ENCODE measurements at regions not wholly inside any gene's neighbourhood (a gene's known extent, or its start where the extent isn't known, plus 50 kb on each side); places are given as distances from the start of the nearest gene placed in this dataset.

DNA sequence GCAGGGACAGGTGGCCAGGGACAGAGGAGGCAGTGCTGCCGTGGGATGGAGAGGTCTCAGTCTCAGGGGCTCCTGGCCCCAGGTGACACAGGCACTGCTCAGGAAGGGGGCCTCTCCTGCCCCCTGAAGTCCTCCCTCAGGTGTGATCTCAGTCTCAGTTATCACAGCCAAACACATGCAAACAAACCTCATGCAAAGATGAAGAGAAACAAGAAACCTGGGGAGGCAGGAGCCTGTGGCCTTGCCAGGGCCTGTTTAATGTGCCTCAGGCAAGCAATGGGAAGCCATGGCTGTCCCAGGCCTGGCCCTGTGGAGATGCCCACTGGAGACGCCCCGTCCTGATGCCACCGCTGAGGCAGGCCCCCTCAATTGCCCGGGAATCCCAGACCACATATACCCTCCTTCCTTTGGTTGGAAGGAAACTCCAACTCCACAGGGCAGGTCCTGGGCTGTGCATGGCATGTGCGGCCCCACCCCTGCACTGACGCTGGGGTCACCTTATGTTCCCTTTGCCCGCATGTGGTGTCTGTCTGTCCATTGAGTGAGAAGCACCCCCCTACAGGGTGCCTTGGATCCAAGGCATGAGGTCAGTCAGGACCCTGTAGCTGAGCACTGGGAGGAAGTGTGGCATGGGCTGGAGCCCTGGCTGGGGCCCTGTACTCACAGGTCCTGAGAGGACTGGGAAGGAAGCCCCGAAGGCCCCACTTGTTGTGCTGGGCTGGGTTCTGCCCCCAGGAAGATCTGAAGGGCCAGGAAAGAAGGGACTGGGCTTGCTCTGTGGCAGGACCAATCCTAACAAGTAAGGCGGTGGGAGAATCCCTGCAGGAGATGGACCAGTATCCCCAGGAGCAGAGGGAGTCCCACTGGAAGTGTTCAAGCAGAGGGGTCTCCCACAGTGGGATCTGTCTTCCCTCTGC, 68.8 kb upstream of the RAB6C start:
- Histone ChIP-seq H3K9me3 (ENCODE audit: low read depth, low read length, poor library complexity, severe bottlenecking) (no peaks in the 10 kb centered on the region), H3K36me3 (ENCODE audit: insufficient read depth, low read length, poor library complexity, severe bottlenecking) (no peaks in the 10 kb centered on the region), H3K4me1 (ENCODE audit: insufficient read depth, low read length, poor library complexity, severe bottlenecking) (no peaks in the 10 kb centered on the region), H3K4me3 (ENCODE audit: low read depth, low read length, poor library complexity, severe bottlenecking) (no peak overlapping the region), H3K27me3 (replicated peaks; ENCODE audit: insufficient read depth, low read depth, low read length, poor library complexity) (no peaks in the 10 kb centered on the region), H3K27ac (ENCODE audit: low read depth, low read length, poor library complexity, severe bottlenecking) (no peak overlapping the region)
- no TSS peak for BruUV-seq (replicated peaks)
- CTCF ChIA-PET = no interaction called here
- intact Hi-C loops (cut with micrococcal nuclease; ENCODE audit: unreplicated experiment) = no loop called here
- no peak for DNase-seq (ENCODE audit: low spot score)
- TF ChIP-seq, protein P1, sequence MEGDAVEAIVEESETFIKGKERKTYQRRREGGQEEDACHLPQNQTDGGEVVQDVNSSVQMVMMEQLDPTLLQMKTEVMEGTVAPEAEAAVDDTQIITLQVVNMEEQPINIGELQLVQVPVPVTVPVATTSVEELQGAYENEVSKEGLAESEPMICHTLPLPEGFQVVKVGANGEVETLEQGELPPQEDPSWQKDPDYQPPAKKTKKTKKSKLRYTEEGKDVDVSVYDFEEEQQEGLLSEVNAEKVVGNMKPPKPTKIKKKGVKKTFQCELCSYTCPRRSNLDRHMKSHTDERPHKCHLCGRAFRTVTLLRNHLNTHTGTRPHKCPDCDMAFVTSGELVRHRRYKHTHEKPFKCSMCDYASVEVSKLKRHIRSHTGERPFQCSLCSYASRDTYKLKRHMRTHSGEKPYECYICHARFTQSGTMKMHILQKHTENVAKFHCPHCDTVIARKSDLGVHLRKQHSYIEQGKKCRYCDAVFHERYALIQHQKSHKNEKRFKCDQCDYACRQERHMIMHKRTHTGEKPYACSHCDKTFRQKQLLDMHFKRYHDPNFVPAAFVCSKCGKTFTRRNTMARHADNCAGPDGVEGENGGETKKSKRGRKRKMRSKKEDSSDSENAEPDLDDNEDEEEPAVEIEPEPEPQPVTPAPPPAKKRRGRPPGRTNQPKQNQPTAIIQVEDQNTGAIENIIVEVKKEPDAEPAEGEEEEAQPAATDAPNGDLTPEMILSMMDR (conservative IDR thresholded peaks at IDR 0.05; ENCODE audit: low read depth, low read length) = no peak
- no peak for TF ChIP-seq EZH2 (IDR thresholded peaks at IDR 0.05; ENCODE audit: borderline replicate concordance, low read depth, low read length, poor library complexity, severe bottlenecking)
- POLR2A ChIA-PET (ENCODE audit: low non-redundant PET) = no interaction called here

DNA sequence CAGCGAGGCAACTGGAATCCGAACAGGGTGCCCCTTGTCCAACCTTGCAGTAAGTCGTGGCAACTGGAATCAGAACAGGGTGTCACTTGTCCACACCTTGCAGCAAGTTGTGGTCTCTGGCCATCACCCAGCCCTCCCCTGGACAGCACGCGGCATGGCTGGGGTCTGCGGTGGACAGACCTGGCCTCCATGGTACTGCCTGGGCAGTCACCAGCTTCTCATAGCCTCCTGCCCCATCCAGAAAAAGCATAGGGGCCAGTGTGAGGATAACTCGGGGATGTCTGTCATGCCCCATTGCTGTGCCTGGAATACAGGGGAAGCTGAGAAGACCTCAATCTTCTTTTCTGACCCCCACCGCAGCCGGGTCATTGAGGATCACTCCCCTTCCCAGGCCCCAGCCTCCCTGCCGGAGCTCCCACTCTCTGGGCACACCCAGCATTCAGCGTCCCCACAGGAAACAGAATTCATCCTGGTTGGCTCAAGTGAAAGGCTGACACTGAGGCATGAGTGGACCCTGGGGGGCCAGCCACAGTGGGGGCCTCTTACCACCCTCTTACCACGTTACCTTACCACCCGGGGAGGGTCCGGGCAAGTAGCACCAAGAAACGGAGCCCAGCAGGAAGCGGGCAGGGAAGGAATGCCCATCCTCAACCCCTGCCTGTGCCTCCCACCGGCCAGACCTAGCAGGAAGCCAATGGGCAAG, 68.0 kb upstream of the RAB6C start:
- Histone ChIP-seq H3K4me1 (ENCODE audit: insufficient read depth, low read length, poor library complexity, severe bottlenecking) (no peaks in the 10 kb centered on the region), H3K27ac (ENCODE audit: low read depth, low read length, poor library complexity, severe bottlenecking) (no peak overlapping the region), H3K9me3 (ENCODE audit: low read depth, low read length, poor library complexity, severe bottlenecking) (no peaks in the 10 kb centered on the region), H3K27me3 (replicated peaks; ENCODE audit: insufficient read depth, low read depth, low read length, poor library complexity) (no peaks in the 10 kb centered on the region), H3K4me3 (ENCODE audit: low read depth, low read length, poor library complexity, severe bottlenecking) (no peak overlapping the region), H3K36me3 (ENCODE audit: insufficient read depth, low read length, poor library complexity, severe bottlenecking) (no peaks in the 10 kb centered on the region)
- BruUV-seq (replicated peaks) = no TSS peak
- ChIA-PET CTCF (no interaction called here), POLR2A (ENCODE audit: low non-redundant PET) (no interaction called here)
- no peak for DNase-seq (ENCODE audit: low spot score)
- no peak for TF ChIP-seq EZH2 (IDR thresholded peaks at IDR 0.05; ENCODE audit: borderline replicate concordance, low read depth, low read length, poor library complexity, severe bottlenecking)
- TF ChIP-seq, protein P1 (conservative IDR thresholded peaks at IDR 0.05; ENCODE audit: low read depth, low read length) = no peak
- intact Hi-C loops (cut with micrococcal nuclease; ENCODE audit: unreplicated experiment) = no loop called here

DNA sequence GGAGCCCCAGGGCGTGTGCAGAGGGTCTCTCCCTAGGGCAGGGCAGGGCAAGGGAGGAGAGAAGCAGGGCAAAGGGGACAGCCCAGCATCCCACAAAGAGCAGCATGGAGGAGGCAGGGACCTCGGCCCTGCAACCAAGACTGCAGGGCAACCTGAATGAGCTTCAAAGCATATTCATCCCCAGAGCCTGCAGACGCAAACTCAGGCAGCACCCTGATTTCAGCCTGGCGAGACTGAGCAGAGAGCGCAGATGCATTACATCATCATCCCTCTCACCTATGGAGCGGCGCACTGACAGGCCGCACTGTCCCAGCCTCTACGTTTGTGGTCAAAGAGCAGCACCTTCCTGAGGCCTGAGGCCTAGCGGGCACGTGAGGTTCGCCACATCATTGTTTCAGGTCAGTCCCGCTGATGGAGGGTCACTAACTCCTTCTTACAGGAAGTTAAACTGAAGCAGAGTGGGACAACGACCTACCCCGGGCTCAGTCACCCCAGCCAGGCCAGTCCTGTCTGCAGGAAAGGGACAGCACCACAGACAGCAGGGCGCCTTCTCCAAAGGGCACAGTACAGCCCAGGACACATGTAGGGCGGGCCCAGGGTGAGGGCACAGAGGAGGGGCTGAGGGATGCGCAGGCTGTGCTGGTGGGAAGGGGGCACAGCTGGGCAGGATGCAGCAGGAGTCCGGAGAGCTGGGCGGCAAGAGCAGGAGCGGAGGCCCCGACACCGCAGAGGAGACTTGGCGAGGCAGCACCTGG, 67.2 kb upstream of the RAB6C start:
- H3K4me1 ChIP-seq (ENCODE audit: insufficient read depth, low read length, poor library complexity, severe bottlenecking) = no peaks in the 10 kb centered on the region
- H3K4me3 ChIP-seq (ENCODE audit: low read depth, low read length, poor library complexity, severe bottlenecking) = no peak overlapping the region
- intact Hi-C loops (cut with micrococcal nuclease; ENCODE audit: unreplicated experiment) = no loop called here
- no peaks in the 10 kb centered on the region for H3K36me3 ChIP-seq (ENCODE audit: insufficient read depth, low read length, poor library complexity, severe bottlenecking)
- no peaks in the 10 kb centered on the region for H3K27me3 ChIP-seq (replicated peaks; ENCODE audit: insufficient read depth, low read depth, low read length, poor library complexity)
- H3K27ac ChIP-seq (ENCODE audit: low read depth, low read length, poor library complexity, severe bottlenecking) = no peak overlapping the region
- BruUV-seq (replicated peaks) = no TSS peak
- no peak for TF ChIP-seq EZH2 (IDR thresholded peaks at IDR 0.05; ENCODE audit: borderline replicate concordance, low read depth, low read length, poor library complexity, severe bottlenecking)
- TF ChIP-seq, protein P1 (conservative IDR thresholded peaks at IDR 0.05; ENCODE audit: low read depth, low read length) = no peak
- no peaks in the 10 kb centered on the region for H3K9me3 ChIP-seq (ENCODE audit: low read depth, low read length, poor library complexity, severe bottlenecking)
- ChIA-PET POLR2A (ENCODE audit: low non-redundant PET) (no interaction called here), CTCF (no interaction called here)
- DNase-seq (ENCODE audit: low spot score) = no peak

Data from A673 (cell line).